HTR-8/SVneo (cell line): ENCODE measurements at regions not wholly inside any gene's neighbourhood (a gene's known extent, or its start where the extent isn't known, plus 50 kb on each side); places are given as distances from the start of the nearest gene placed in this dataset.

Source experiments
- DNase-seq: peaks from one replicate; pipeline ENCODE4 v3.0.0; 2011; ENCODE audit warnings: low spot score, mixed read lengths; ENCODE audit not compliant: insufficient read length
- FAIRE-seq: peaks from 2 replicates; lab custom pipeline; 2011; peaks lifted over from hg19 to GRCh38; lab: Jason Lieb, UNC

- DNase-seq (no peak), FAIRE-seq (no peak)
These were observed 93.8 kb downstream of the GLRX3 start for GRCh38 chr10:130230036-130230435.

DNA sequence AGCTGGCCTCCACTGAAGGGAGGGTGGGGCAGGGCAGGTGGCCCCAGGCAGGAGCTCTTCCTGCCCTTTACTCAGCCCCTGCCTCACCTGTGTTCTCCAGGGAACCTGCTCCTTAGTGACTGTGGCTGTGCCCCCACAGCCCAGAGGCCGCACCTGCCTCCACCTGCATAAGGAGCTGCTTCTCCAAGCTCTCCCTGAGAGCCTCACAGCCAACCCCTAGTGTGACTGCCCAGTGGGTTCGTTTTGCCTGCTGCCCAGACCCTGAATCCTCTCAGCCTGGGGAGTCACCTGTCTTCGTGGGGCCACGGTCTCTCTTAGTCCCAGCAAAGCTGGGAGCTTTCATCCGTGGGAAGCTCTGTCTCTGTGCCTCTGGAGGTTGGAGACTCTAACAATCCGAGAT lies 94.4 kb downstream of the GLRX3 start:
- DNase-seq: no peak
- no peak for FAIRE-seq

- DNase-seq: no peak
- FAIRE-seq: no peak
These were observed 95.1 kb downstream of the GLRX3 start for GRCh38 chr10:130231251-130231741.

DNA sequence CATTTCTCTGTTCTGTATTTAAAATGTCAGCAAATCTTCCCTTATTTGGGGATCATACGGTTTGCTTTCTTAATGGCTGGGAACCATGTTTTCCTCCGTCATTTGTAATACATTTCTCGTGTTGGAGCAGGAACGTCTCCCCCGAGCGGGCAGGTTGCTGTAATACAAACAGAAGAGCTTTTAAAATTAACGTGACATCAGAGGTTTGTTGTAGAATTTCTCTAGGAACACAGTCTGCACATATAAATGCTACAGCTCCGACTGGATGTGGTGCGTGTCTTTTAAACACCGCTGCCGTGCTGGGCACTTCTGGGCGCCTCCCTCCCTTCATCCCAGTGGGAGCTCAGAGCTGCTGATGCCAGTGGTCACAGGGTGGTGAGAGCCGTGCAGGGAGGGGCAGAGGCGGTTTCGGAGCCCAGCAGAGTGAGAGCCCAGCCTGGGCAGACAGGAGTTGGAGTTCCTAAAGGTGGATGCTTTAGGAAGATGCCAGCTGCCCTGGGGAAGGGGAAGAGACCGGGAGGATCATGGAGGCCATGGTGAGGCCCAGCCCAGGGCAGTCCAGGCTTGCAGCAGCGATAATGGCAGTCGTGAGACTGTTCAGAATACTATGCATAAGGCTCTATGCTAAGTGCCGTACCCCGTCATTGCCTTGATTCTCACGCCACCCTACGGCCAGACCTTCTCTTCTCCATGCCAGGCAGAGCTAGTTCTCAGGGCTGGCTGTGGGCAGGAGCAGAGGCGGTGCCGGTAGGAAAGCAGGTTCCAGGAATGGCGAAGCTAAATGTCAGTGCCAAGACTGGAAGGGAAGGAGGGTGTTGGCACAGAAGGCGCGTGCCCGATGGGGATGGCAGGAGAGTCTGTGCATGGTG lies 96.2 kb downstream of the GLRX3 start:
- no peak for DNase-seq
- FAIRE-seq: no peak

DNA sequence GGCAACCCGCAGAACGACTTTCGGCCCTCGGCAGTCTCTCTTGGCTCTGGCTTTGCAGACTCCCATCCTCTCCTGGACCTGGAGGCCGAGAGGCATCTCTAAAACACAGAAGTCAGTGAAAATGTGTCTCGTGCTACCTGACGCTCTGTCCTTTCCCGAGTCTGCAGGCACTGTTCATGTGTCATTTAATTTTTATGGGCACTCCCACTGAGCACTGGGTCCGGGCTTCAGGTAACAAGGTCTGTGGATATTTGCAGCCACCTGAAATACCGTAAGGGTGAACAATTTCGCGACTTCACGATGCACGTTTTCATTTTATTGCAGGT lies 96.8 kb downstream of the GLRX3 start:
- FAIRE-seq: no peak
- DNase-seq: no peak

- FAIRE-seq: no peak
- DNase-seq: no peak
These were observed 97.2 kb downstream of the GLRX3 start for GRCh38 chr10:130233426-130233825.

GRCh38 chr10:130234171-130234965 lies 98.2 kb downstream of the GLRX3 start:
- FAIRE-seq: no peak
- no peak for DNase-seq

- FAIRE-seq (no peak), DNase-seq (no peak)
These were observed 100.5 kb downstream of the GLRX3 start for GRCh38 chr10:130236711-130237110.

DNA sequence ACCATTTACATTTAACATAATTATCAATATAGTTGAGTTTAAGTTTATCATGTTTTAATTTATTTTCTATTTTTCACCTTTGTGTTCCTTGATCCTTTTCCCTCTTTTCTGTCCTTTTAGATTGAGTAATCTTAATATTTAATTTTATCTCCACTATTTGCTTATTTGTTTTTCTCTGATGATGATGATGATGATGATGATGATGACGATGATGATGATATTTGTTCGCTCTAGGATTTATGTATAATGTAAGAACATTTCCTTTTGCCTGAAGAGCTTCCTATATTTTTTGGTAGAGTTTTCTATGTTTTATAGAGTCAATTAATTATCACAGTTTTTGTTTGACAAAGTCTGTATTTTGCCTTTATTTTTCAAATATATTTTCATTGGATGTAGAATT lies 104.2 kb downstream of the GLRX3 start:
- DNase-seq: no peak
- FAIRE-seq: no peak

GRCh38 chr10:130242513-130242912 lies 106.3 kb downstream of the GLRX3 start:
- DNase-seq (no peak), FAIRE-seq (no peak)

GRCh38 chr10:130243015-130243414 lies 106.8 kb downstream of the GLRX3 start:
- FAIRE-seq (no peak), DNase-seq (no peak)

- DNase-seq: no peak
- no peak for FAIRE-seq
These were observed 108.1 kb downstream of the GLRX3 start for GRCh38 chr10:130244031-130244927.

GRCh38 chr10:130244928-130245495 lies 108.8 kb downstream of the GLRX3 start:
- DNase-seq (no peak), FAIRE-seq (no peak)

- no peak for DNase-seq
- FAIRE-seq: no peak
These were observed 109.9 kb downstream of the GLRX3 start for GRCh38 chr10:130246113-130246512.

DNA sequence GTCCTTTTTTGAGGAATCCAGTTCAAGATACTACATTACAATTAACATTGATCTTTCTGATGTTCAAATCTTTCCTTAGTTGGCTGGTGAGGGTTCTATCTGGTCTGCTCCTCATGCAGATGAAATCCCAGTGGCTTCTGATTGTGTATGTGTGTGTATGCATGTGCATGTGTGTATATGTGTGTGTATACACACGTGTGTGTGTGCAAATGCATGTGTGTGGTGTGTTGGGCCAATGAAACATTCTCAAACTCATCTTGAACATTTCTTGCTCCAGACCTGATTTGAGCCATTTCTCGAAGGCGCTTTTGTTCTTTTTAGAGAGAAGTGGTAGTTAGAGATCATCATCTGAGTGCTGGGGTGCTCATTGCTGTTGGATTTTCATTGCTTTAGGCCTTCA lies 113.9 kb downstream of the GLRX3 start:
- no peak for FAIRE-seq
- no peak for DNase-seq

DNA sequence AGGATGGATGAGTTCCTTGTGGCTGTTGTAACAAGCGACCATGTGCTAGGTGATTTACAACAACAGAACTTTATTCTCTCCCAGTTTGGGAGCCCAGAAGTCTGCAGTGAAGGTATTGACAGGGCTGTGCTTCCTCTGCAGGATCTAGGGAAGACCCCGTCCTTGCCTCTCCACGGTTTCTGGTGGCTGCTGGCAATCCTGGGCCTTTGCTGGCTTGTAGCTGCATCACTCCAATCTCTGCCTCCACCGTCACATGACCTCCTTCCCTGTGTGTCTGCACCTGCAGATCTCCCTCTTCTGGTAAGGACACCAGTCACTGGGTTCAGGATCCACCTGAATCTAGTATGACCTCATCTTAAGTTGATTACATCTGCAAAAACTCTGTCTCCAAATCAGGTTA lies 115.6 kb downstream of the GLRX3 start:
- DNase-seq (no peak), FAIRE-seq (no peak)

- no peak for DNase-seq
- FAIRE-seq: no peak
These were observed 118.1 kb downstream of the GLRX3 start for GRCh38 chr10:130254243-130254642.

DNA sequence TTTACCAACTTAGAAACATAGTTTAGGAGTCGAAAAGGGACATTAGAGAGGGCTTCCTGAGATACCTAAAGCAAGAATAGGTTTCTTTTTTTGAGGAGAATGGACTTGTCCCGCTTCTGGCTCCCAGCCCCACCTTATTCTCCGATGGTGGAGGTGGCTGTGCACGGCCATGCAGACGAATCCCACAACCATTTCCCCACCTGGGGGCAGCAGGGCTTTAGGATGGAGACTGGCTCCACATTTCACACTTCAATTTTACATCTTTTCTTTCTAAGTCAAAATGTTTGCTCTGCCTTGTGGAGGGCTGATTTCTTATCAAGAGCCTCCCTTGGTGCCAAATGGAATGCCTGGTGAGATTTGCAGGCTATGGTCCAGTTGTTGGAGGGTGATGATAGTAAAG lies 118.5 kb downstream of the GLRX3 start:
- no peak for FAIRE-seq
- DNase-seq: no peak

GRCh38 chr10:130255777-130256176 lies 119.6 kb downstream of the GLRX3 start:
- DNase-seq: no peak
- no peak for FAIRE-seq

DNA sequence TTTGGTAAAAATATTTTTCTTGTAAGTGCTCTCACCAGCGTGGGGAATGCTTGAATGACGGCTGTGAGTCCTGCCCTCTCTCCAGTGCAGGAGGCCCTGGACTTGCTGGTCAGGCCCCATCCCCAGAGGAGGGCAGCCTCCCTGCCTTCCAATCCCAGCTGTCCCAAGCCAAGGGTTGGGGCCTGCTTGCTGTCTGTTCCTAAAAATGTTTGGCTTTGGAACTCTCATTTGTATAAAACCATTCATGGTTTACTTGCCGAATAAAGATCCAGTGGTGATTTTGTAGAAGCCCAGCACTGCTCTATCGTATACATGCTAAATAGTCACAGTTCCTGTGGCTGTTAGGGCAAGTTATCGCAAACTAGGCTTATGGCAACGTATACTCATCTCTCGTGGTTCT lies 121.7 kb downstream of the GLRX3 start:
- no peak for FAIRE-seq
- DNase-seq: no peak
